ENCODE measurements at regions not wholly inside any gene's neighbourhood (a gene's known extent, or its start where the extent isn't known, plus 50 kb on each side); places are given as distances from the start of the nearest gene placed in this dataset.

- no peak for TF ChIP-seq SUZ12 (IDR thresholded peaks at IDR 0.05; ENCODE audit: extremely low read depth, insufficient read depth, insufficient read length)
- no peak for TF ChIP-seq ZNF274 (IDR thresholded peaks at IDR 0.05; ENCODE audit: low read depth, low read length)
Measured at GRCh38 chr10:44689368-44689767, 221.8 kb upstream of the TMEM72 start.
